Adipocyte (in vitro differentiated cells): ENCODE measurements at regions not wholly inside any gene's neighbourhood (a gene's known extent, or its start where the extent isn't known, plus 50 kb on each side); places are given as distances from the start of the nearest gene placed in this dataset.

Experiments used
- DNase-seq: peaks from one replicate; pipeline ENCODE4 v3.0.0-alpha.2; 2015; ENCODE audit warnings: low read depth
- H3K27me3 ChIP-seq: replicated peaks from 2 replicates; pipeline ENCODE4 v1.7.0; 2013; ENCODE audit warnings: mild to moderate bottlenecking, low read length, moderate library complexity; ENCODE audit not compliant: control insufficient read depth, insufficient read depth
- H3K36me3 ChIP-seq: 2 replicates; pipeline ENCODE4 v1.7.0; 2013; ENCODE audit warnings: low read length, mild to moderate bottlenecking, moderate library complexity; ENCODE audit not compliant: control insufficient read depth, insufficient read depth, severe bottlenecking
- H3K4me1 ChIP-seq: 2 replicates; pipeline ENCODE4 v1.7.0; 2013; ENCODE audit warnings: mild to moderate bottlenecking, low read length, moderate library complexity; ENCODE audit not compliant: control insufficient read depth, insufficient read depth
- H3K4me3 ChIP-seq: 2 replicates; pipeline ENCODE4 v1.7.0; 2013; ENCODE audit warnings: mild to moderate bottlenecking, low read length, moderate library complexity
- H3K9ac ChIP-seq: 2 replicates; pipeline ENCODE4 v1.7.0; 2013; ENCODE audit warnings: mild to moderate bottlenecking, low read length, moderate library complexity
- H3K9me3 ChIP-seq: 2 replicates; pipeline ENCODE4 v1.7.0; 2013; ENCODE audit warnings: mild to moderate bottlenecking, low read length, moderate library complexity; ENCODE audit not compliant: control insufficient read depth

- no peak for DNase-seq
- Histone ChIP-seq H3K9me3 (peaks cover 9% of the 10 kb centered on the region), H3K36me3 (no peaks in the 10 kb centered on the region), H3K4me3 (no peak overlapping the region), H3K4me1 (peaks cover under 1% of the 10 kb centered on the region), H3K27me3 (peaks cover 4% of the 10 kb centered on the region), H3K9ac (no peak overlapping the region)
These were observed 329.8 kb upstream of the OR4E1 start for GRCh38 chr14:22003461-22003860.

DNA sequence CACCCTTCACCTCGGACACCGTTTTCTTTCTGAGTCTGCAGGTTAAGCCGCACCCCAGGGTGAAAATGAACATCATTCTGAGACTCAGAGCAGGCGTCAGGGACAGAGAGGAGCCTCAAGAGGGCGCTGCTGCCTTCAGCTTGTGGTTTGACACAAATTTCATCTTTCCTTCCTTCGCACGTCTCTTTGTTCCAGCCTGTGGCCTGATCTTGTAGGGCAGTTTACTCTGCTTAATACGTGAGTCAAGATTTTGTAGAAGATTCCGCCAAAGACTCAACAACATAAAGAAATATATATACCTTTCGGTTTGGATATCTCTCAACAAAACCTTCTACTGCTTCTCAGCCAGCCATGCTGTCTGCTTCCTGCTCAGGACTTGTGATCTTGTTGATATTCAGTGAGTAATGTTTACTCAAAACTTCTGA is 329.3 kb upstream of the OR4E1 start:
- Histone ChIP-seq H3K4me1 (peaks cover 6% of the 10 kb centered on the region), H3K9me3 (peaks cover 7% of the 10 kb centered on the region), H3K4me3 (no peak overlapping the region), H3K27me3 (peaks cover 4% of the 10 kb centered on the region), H3K9ac (no peak overlapping the region), H3K36me3 (no peaks in the 10 kb centered on the region)
- DNase-seq: no peak

- no peak for DNase-seq
- no peaks in the 10 kb centered on the region for H3K9me3 ChIP-seq
- no peak overlapping the region for H3K9ac ChIP-seq
- no peaks in the 10 kb centered on the region for H3K27me3 ChIP-seq
- H3K4me3 ChIP-seq: no peak overlapping the region
- H3K36me3 ChIP-seq: no peaks in the 10 kb centered on the region
- peaks cover 6% of the 10 kb centered on the region for H3K4me1 ChIP-seq
These were observed 325.8 kb upstream of the OR4E1 start for GRCh38 chr14:21999402-21999801.

DNA sequence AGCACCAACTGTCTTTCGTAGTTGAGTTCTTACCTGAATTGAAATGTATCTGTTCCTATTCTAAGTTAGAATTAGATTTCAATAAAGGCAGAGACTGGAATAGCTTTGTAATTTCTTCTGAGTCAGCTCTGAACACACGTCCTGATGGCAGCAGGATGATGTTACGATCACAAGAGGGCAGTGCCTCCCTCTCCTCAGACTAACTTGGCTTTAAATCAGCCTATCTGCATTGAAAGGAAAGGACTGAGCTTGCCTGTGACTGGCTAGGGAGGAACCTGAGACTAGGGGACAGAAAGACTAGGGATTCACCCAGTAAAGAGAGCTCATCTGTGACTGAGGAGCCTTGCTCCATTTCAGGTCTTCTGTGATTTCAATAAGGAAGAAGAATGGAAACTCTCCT is 323.7 kb upstream of the OR4E1 start:
- peaks cover 6% of the 10 kb centered on the region for H3K4me1 ChIP-seq
- H3K36me3 ChIP-seq: no peaks in the 10 kb centered on the region
- no peak overlapping the region for H3K9ac ChIP-seq
- H3K9me3 ChIP-seq: no peaks in the 10 kb centered on the region
- no peak for DNase-seq
- no peaks in the 10 kb centered on the region for H3K27me3 ChIP-seq
- no peak overlapping the region for H3K4me3 ChIP-seq

DNA sequence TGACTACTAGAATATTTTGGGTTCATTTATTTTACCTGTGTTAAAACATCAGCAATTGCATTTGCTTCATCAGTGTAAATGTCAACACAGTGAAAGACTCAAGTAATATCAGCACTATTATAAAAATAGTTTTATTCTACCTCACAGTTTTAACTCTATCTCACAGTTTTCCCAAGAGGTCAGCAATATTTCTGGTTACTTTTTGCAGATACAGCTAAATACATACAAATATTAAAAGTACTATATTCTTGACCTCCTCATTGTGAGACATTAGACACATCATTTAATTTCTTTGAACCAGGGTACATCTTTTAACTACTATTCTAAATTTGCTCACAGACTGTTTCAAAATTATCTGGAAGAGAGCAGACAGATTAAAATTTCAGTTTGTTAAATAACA is 321.7 kb upstream of the OR4E1 start:
- Histone ChIP-seq H3K27me3 (no peaks in the 10 kb centered on the region), H3K4me1 (peaks cover 9% of the 10 kb centered on the region), H3K9ac (no peak overlapping the region), H3K36me3 (no peaks in the 10 kb centered on the region), H3K9me3 (no peaks in the 10 kb centered on the region), H3K4me3 (no peak overlapping the region)
- no peak for DNase-seq

GRCh38 chr14:21993837-21994236 is 320.2 kb upstream of the OR4E1 start:
- H3K4me3 ChIP-seq: no peak overlapping the region
- no peak overlapping the region for H3K9ac ChIP-seq
- H3K36me3 ChIP-seq: no peaks in the 10 kb centered on the region
- no peaks in the 10 kb centered on the region for H3K27me3 ChIP-seq
- H3K9me3 ChIP-seq: no peaks in the 10 kb centered on the region
- DNase-seq: no peak
- H3K4me1 ChIP-seq: peaks cover 11% of the 10 kb centered on the region

- H3K4me1 ChIP-seq: peaks cover 7% of the 10 kb centered on the region
- no peak overlapping the region for H3K9ac ChIP-seq
- no peak for DNase-seq
- H3K9me3 ChIP-seq: no peaks in the 10 kb centered on the region
- H3K4me3 ChIP-seq: no peak overlapping the region
- no peaks in the 10 kb centered on the region for H3K36me3 ChIP-seq
- no peaks in the 10 kb centered on the region for H3K27me3 ChIP-seq
These were observed 319.5 kb upstream of the OR4E1 start for GRCh38 chr14:21993070-21993469.

GRCh38 chr14:21991130-21991529 is 317.5 kb upstream of the OR4E1 start:
- Histone ChIP-seq H3K4me3 (no peak overlapping the region), H3K4me1 (peaks cover 5% of the 10 kb centered on the region), H3K27me3 (no peaks in the 10 kb centered on the region), H3K9me3 (no peaks in the 10 kb centered on the region), H3K9ac (no peak overlapping the region), H3K36me3 (no peaks in the 10 kb centered on the region)
- no peak for DNase-seq

GRCh38 chr14:21990116-21990515 is 316.5 kb upstream of the OR4E1 start:
- Histone ChIP-seq H3K9me3 (no peaks in the 10 kb centered on the region), H3K4me3 (no peak overlapping the region), H3K36me3 (no peaks in the 10 kb centered on the region), H3K4me1 (peaks cover 5% of the 10 kb centered on the region), H3K9ac (no peak overlapping the region), H3K27me3 (no peaks in the 10 kb centered on the region)
- no peak for DNase-seq

DNA sequence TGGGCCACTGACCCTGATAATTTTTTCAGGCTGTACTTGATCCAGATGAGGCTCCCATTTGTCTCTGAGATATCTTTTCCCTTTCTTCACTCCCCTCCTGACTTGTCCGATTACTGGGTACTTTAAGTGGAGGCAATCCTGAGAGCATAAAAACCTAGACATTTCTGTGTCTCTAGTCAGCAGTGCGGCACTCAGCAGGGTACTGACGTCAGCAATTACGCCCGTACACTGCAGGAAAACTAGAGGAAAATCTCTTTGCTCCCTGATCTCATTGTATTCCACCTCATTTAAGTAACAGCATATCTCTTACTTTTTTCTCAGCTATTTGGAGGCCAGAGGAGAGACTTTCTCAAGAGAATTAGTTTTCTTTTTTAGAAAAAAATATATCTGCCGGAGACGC is 315.5 kb upstream of the OR4E1 start:
- Histone ChIP-seq H3K27me3 (no peaks in the 10 kb centered on the region), H3K4me3 (no peak overlapping the region), H3K36me3 (no peaks in the 10 kb centered on the region)

DNA sequence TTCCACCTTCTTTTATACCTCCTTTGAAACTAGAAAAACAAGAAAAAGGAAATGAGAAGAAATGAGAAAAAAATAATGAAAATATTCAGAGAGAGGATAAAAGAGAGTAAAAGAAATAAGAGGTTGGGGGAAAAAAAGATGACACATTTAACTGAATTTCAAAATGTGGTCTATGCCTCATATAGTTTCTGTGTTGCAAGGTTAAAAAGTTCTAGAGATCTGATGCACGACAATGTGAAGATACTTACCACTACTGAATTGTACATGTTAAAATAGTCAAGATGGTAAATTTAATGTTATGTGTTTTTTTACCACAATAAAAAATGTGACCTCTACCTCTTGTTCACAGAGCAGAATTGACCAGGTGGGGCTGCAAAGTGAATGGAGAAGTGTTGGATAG is 314.8 kb upstream of the OR4E1 start:
- DNase-seq: no peak
- Histone ChIP-seq H3K4me3 (no peak overlapping the region), H3K36me3 (no peaks in the 10 kb centered on the region), H3K9me3 (no peaks in the 10 kb centered on the region), H3K4me1 (peaks cover 5% of the 10 kb centered on the region), H3K9ac (no peak overlapping the region), H3K27me3 (no peaks in the 10 kb centered on the region)

More for the DNA sequence above, 315.5 kb upstream of the OR4E1 start:
- Histone ChIP-seq H3K4me1 (peaks cover 5% of the 10 kb centered on the region), H3K9me3 (no peaks in the 10 kb centered on the region), H3K9ac (peak overlapping the region; percentile 29)
- no peak for DNase-seq

- Histone ChIP-seq H3K9me3 (no peaks in the 10 kb centered on the region), H3K9ac (no peak overlapping the region), H3K36me3 (no peaks in the 10 kb centered on the region), H3K27me3 (no peaks in the 10 kb centered on the region), H3K4me1 (peaks cover 5% of the 10 kb centered on the region), H3K4me3 (no peak overlapping the region)
- peak; percentile 4 for DNase-seq
These were observed 314.3 kb upstream of the OR4E1 start for GRCh38 chr14:21987937-21988336.
